ENCODE measurements at regions not wholly inside any gene's neighbourhood (a gene's known extent, or its start where the extent isn't known, plus 50 kb on each side); places are given as distances from the start of the nearest gene placed in this dataset.

DNA sequence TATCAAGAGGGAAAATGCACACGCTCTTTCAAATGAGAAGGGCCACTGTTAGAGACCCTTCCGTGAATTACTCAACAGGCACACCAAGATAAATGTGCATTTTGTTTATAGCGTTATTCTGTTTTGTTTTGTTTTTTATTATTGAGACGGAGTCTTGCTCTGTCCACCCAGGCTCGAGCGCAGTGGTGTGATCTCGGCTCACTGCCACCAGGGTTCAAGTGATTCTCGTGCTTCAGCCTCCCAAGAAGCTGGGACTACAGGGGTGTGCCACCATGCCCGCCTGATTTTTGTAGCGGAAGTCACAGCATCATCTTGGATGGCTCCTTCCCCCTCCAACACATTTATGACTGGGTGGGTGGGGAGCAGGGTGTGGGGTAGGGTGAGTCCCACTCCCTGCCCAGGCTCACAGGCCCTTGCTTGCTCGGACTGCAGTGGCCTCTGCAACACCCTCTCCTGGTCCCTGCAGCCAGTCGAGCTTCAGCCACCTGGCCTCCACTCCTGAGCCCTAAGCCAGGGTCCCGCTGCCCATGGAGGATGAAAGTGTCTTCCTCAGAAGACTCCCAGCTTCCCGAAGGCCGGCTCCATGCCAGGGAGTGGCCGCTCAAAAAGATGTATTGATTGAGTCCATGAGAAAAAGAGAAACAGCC, 68.0 kb downstream of the RTL6 start:
- no peak for TF ChIP-seq MYC (IDR thresholded peaks at IDR 0.05; ENCODE audit: low read depth, low read length)
- H3K4me3 ChIP-seq (ENCODE audit: low read depth, low read length), result no peak overlapping the region
- no peak for DNase-seq (ENCODE audit: low read depth)

DNA sequence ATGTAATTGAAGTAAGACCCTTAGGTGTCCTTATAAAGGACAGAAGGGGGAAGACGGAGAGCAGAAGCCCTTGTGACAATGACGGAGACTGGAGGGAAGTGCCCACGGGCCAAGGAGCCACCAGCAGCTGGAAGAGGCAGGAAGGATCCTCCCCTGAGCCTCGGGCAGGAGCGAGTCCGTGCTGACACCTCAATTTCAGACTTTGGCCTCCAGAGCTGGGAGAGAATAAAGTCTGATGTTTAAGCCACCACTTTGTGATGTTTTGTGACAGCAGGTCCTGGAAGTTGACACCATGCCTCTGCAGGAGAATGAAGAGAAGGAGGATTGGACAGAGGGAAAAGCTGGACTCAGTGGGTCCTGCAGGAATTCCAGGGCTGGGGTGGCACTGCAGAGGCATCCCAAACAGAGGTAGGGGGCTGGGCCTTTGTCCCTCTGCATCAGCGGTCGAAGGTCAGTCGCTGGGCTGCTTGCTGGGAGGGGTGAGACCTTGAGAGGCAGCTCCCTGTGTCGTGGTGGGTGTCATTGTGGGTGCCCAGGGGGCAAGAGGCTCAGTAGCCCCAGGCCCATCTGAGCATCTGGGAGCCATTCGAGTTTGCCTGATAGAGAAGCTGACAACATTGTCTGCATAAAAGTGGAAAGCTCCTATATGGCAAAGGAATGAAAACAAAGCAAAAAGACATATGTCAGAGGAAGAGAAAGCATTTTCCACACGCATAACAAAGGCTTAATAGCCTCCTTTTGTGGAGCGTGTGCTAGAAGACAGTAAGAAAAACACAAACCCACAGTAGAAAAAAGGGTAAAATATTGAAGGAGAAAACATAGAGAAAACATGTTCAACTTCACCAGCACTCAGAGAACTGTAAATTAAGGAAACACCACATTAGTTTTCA, 68.8 kb downstream of the RTL6 start:
- TF ChIP-seq, protein P1, sequence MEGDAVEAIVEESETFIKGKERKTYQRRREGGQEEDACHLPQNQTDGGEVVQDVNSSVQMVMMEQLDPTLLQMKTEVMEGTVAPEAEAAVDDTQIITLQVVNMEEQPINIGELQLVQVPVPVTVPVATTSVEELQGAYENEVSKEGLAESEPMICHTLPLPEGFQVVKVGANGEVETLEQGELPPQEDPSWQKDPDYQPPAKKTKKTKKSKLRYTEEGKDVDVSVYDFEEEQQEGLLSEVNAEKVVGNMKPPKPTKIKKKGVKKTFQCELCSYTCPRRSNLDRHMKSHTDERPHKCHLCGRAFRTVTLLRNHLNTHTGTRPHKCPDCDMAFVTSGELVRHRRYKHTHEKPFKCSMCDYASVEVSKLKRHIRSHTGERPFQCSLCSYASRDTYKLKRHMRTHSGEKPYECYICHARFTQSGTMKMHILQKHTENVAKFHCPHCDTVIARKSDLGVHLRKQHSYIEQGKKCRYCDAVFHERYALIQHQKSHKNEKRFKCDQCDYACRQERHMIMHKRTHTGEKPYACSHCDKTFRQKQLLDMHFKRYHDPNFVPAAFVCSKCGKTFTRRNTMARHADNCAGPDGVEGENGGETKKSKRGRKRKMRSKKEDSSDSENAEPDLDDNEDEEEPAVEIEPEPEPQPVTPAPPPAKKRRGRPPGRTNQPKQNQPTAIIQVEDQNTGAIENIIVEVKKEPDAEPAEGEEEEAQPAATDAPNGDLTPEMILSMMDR (IDR thresholded peaks at IDR 0.05; ENCODE audit: low read depth, low read length), result no peak
- TF ChIP-seq MYC (IDR thresholded peaks at IDR 0.05; ENCODE audit: low read depth, low read length) (no peak), POLR2A (IDR thresholded peaks at IDR 0.05; ENCODE audit: extremely low read depth, insufficient read length) (no peak)
- TF ChIP-seq, protein P2, sequence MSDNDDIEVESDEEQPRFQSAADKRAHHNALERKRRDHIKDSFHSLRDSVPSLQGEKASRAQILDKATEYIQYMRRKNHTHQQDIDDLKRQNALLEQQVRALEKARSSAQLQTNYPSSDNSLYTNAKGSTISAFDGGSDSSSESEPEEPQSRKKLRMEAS (IDR thresholded peaks at IDR 0.05; ENCODE audit: low read depth, low read length), result no peak
- no peak overlapping the region for H3K4me3 ChIP-seq (ENCODE audit: low read depth, low read length)
- DNase-seq (ENCODE audit: low read depth), result no peak

DNA sequence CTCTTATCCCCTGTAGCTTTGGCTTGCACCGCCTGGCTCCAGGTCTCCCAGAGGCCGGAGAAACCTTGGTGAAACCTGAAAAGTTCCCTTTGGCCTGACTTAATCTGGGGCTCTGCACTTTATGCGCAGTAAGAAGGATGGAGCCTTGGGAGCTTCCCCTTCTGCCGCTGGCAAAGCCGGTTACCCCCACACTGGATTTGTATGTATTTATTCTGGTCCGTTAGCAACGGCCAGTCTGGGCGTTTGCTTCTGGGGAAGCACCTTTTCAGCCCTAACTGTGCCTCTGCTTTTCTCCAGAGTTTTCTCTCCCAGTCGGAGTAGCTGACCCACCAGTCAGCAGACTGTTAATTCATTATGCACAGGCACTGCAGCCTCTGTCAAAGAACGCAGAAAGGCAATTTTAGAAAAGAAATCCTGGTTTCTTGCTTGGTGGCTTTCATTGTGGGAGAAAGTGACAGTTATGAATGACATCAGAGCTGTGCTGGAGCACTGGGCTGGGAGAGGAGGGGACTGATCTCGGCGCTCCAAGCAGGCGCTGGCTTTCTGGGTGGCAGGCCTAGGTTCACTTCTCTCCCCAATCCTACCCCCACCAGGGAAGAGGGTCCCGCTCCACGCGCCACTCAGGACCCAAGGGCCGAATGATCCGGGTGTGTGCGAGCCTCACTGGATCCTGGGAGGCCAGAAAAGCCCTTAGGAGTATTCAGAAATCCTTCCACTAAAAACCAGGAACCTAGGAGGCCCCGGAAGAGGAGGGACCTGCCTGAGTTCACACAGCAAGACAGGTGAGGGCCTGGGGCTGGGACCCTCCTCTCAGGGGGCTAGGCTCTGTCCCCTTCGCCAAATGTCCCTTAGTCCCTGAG, 70.2 kb downstream of the RTL6 start:
- DNase-seq (ENCODE audit: low read depth), result no peak
- H3K4me3 ChIP-seq (ENCODE audit: low read depth, low read length), result no peak overlapping the region
- TF ChIP-seq POLR2A (IDR thresholded peaks at IDR 0.05; ENCODE audit: extremely low read depth, insufficient read length), result no peak
- TF ChIP-seq, protein P1 (IDR thresholded peaks at IDR 0.05; ENCODE audit: low read depth, low read length), result no peak
- no peak for TF ChIP-seq MYC (IDR thresholded peaks at IDR 0.05; ENCODE audit: low read depth, low read length)
- TF ChIP-seq, protein P2 (IDR thresholded peaks at IDR 0.05; ENCODE audit: low read depth, low read length), result no peak

DNA sequence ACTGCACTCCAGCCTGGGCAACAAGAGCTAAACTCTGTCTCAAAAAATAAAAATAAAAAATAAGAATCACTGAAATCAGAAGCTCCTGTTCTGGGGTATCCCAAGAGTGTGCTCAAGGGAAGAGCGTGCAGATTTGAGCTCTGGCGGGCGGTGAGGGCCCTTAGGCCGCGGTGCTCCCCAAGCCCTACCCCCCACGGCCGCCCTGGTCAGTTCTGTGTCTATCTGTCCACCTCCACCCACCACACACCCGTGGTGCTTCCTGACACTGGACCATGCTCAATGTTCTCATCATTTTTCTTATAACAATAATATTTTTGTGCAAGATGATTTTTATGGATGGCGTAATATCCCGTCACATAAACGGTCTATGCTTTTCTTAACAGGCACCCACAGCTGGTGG, 71.1 kb downstream of the RTL6 start:
- no peak for DNase-seq (ENCODE audit: low read depth)
- no peak overlapping the region for H3K4me3 ChIP-seq (ENCODE audit: low read depth, low read length)
- TF ChIP-seq MYC (IDR thresholded peaks at IDR 0.05; ENCODE audit: low read depth, low read length) (no peak), POLR2A (IDR thresholded peaks at IDR 0.05; ENCODE audit: extremely low read depth, insufficient read length) (no peak)
- TF ChIP-seq, protein P2 (IDR thresholded peaks at IDR 0.05; ENCODE audit: low read depth, low read length), result no peak
- TF ChIP-seq, protein P1 (IDR thresholded peaks at IDR 0.05; ENCODE audit: low read depth, low read length), result no peak

DNA sequence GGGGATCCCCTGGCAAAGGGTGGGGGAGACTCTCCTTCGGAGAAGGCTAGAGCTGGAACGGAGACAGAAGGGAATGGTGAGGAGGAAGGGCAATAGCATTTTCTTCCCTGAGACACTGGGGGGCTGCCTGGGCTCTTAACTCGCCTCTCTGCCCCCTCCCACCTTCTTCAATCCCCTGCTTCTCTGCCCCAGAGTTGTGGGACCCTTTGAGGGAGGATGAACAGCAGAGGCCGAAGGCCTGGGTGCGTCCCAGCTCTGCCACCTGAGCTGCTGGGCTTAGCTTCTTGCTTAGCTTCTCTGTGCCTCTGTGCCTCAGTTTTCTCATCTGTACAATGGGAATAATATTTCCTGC, 72.4 kb downstream of the RTL6 start:
- DNase-seq (ENCODE audit: low read depth), result no peak
- no peak overlapping the region for H3K4me3 ChIP-seq (ENCODE audit: low read depth, low read length)
- TF ChIP-seq, protein P2 (IDR thresholded peaks at IDR 0.05; ENCODE audit: low read depth, low read length), result no peak
- TF ChIP-seq, protein P1 (IDR thresholded peaks at IDR 0.05; ENCODE audit: low read depth, low read length), result no peak
- TF ChIP-seq POLR2A (IDR thresholded peaks at IDR 0.05; ENCODE audit: extremely low read depth, insufficient read length) (no peak), MYC (IDR thresholded peaks at IDR 0.05; ENCODE audit: low read depth, low read length) (no peak)
